ENCODE measurements at regions not wholly inside any gene's neighbourhood (a gene's known extent, or its start where the extent isn't known, plus 50 kb on each side); places are given as distances from the start of the nearest gene placed in this dataset.

DNA sequence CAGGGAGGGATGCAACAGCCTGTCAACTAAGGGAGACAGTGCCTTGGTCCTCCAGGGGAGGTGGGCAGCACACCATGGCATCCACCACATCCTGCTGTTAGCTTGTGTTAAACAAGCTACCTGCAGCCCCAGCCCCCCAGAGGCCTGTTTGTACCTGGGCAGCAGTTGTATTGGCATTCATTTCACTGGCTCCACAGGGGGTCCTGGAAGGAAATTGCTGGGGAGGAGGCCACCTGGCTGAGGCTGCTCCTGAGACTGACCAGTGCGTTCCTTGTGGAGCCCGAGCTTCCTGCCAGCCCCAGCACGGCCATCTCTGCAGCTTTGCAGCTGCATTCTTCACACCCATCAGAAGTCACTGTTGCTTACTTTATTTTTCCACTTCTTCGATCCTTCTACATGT, 479.9 kb downstream of the INSC start:
- in situ Hi-C loops (cut with HindIII; ENCODE audit: extremely low pct_ligation_motif_present, low pct_unique_long_range_greater_than_20kb) (no loop called here), intact Hi-C loops (cut with micrococcal nuclease; ENCODE audit: unreplicated experiment) (no loop called here)
- H3K27me3 ChIP-seq (ENCODE audit: control insufficient read depth in 1 of 2, insufficient read depth in 2 of 2, low read length in 2 of 2): no peaks in the 10 kb centered on the region
- H3K4me2 ChIP-seq (ENCODE audit: low read depth, low read length): no peak overlapping the region
- ChIA-PET CTCF (ENCODE audit: low intra/inter-chr PET ratio, low total read pairs) (no interaction called here), POLR2A (no interaction called here)
- H3K4me3 ChIP-seq (replicated peaks in 1 of 3; ENCODE audit: insufficient read depth in 1 of 3, low read depth in 2 of 3, low read length in 3 of 3): no peak overlapping the region
- no TSS peak for BruUV-seq (replicated peaks)
- H3K9ac ChIP-seq (ENCODE audit: insufficient read depth, low read depth, low read length): no peak overlapping the region
- H3K4me1 ChIP-seq (ENCODE audit: insufficient read depth, low read length): no peaks in the 10 kb centered on the region
- no peak for ATAC-seq
- no peak overlapping the region for H2AFZ ChIP-seq (ENCODE audit: low read length)
- 27% methylated on average over 4 of the region's 4 CpGs for WGBS (ENCODE audit: low lambda C conversion rate)
- no peaks in the 10 kb centered on the region for H4K20me1 ChIP-seq (ENCODE audit: insufficient read depth, low read length)
- H3K27ac ChIP-seq (ENCODE audit: extremely low read length, insufficient read depth, low read length): no peak overlapping the region
- DNase-seq (ENCODE audit: low spot score): no peak
- FAIRE-seq: no peak
- H3K9me3 ChIP-seq (ENCODE audit: low read length): no peaks in the 10 kb centered on the region
- TF ChIP-seq AHR (CRISPR knock-in tag; IDR thresholded peaks at IDR 0.05): no peak
- TF ChIP-seq ZNF674 (CRISPR knock-in tag; IDR thresholded peaks at IDR 0.05; ENCODE audit: low read depth): no peak
- no peak for TF ChIP-seq MLLT10 (CRISPR knock-in tag; IDR thresholded peaks at IDR 0.05)
- no peak for TF ChIP-seq HHEX (CRISPR knock-in tag; IDR thresholded peaks at IDR 0.05)
- TF ChIP-seq ZNF17 (CRISPR knock-in tag; IDR thresholded peaks at IDR 0.05): no peak
- TF ChIP-seq HOXA9 (CRISPR knock-in tag; IDR thresholded peaks at IDR 0.05; ENCODE audit: borderline replicate concordance): no peak
- no peak for TF ChIP-seq MTA1 (CRISPR knock-in tag; IDR thresholded peaks at IDR 0.05; ENCODE audit: borderline replicate concordance)
- TF ChIP-seq ZSCAN21 (CRISPR knock-in tag; IDR thresholded peaks at IDR 0.05; ENCODE audit: borderline replicate concordance): no peak
- TF ChIP-seq STAT6 (CRISPR knock-in tag; IDR thresholded peaks at IDR 0.05; ENCODE audit: borderline replicate concordance): no peak
- TF ChIP-seq ZNF557 (CRISPR knock-in tag; IDR thresholded peaks at IDR 0.05): no peak
- H3K36me3 ChIP-seq (replicated peaks in 1 of 2; ENCODE audit: control insufficient read depth in 1 of 2, insufficient read depth in 2 of 2, low read length in 2 of 2): no peaks in the 10 kb centered on the region
- no peaks in the 10 kb centered on the region for H3K79me2 ChIP-seq (ENCODE audit: insufficient read depth, low read length)
